Embryonic facial prominence (tissue), 1 donor: ENCODE measurements at regions not wholly inside any gene's neighbourhood (a gene's known extent, or its start where the extent isn't known, plus 50 kb on each side); places are given as distances from the start of the nearest gene placed in this dataset.

ENCODE experiments used
- DNase-seq: peaks from one replicate; pipeline ENCODE4 v3.0.0-alpha.2; 2016; ENCODE audit errors: extremely low spot score

DNA sequence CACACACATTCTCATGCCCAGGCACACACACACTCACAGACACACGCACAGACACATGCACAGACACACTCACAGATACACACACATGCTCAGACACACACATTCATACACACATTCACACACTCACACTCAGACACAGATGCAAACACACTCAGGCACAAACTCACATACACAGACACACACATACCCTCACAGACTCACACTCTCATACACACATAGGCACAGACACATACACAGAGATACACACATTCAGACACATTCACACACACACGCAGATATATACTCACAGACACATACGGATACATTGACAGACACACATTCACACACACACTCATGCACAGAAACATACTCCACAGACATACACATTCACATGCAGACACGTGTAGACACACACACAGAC lies 89.6 kb downstream of the RBFOX3 start:
- DNase-seq, result no peak

DNA sequence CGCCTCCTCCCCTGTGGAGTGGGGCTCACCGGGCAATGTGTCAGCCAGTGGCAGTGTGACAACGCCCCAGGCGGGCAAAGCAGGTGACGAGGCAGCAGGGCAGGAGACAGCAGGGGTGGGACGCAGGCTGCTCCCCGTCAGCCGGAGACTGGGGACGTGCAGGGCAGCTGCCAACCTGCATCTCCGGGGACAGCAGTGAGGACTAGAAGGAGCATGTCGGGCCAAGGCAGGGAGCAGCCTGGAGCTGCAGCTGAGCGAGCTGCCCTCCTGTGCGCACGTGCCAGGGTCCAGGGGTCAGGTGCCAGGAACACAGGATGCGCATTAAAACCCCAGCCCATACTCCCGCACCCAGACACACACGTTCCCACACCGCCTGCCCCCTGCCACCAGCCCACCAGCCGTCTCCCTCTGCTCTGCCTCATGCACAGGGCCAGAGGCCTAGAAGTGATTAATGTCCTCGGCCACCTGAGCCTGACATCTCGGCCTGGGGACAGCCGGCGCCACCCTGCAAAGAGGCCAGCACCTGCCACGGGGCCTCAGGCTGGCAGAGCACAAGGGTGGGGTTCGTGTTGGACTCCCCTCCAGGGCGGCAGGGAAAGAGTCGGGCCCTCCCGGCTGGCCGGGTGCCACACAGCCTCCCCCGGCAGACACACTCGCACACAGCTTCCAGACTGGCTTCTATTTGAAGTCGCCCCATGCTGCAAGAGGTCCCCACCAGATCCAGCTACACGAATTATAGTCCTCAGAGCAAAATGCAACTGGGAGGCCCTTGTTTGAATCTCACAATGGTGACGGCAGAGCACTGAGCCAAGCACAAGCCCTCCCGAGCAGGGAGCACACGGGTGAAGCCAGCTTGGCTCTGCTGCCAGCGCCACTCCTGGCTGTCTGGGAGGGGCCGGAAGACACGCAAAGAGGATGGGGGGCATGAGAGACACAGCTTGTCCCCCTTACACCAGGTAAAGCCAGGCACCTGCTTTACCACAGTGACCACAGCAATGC lies 90.4 kb downstream of the RBFOX3 start:
- DNase-seq, result no peak

DNA sequence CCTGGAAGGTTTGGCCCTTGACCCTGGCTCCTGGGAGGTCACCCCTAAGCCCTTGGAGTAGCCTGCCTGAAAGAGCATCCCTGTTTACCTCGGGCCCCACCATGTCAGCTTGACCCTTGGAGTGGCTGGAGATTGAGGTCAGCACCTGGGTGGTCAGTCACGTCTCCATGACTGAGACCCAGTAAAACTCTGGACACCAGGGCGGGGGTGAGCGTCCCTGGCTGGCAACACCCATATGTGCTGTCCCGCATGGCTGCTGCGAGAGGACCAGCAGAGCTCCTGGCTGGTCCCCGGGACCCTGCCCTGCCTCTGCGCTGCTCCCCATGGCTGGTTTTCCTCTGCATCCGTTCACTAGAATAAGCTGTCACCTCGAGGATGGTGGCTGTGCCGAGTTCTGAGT lies 91.2 kb downstream of the RBFOX3 start:
- DNase-seq, result no peak

DNA sequence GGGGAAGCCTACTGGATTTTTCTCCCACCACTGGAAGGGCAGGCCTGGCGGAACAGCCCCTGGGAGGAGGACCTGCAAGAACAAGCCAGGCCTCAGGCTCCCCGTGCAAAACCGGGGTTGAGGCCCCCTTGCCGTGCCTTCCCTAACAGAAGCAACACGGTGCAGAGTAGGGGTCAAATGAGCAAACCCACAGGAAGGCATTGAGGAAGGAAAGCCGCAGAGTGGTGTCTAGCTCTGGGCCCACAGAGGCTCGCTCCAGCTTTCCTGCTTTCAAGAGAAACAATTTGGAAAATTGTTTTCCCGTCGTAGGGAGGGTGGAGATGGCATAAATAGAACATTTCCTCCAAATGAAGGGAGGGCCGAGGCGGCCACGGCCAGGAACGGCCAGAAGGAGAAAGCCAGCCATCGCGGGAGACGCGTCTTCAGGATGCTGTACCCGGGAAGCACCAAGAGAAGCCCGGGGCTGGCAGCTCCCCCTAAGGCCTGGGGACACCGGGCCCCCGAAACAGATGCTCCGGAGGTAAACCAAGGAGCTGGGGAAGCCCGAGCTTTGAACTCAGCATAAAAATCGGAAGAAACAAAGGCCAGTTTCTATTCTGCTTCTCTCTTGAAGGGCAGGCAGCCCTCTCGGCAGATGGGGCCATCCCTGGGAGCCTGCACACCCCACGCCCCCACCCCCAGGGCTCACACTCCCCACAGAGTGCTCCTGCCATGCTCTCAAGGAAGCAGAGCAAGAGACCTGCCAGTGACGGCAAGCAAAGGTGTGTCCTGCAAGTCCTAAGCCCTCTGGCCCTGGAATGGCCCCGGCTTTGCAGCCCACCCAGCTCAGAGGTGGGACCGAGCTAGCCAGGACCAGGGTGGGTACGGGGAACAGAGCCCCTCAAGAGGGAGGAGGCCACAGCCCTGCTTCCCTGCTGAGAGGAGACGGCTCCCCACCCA lies 92.0 kb downstream of the RBFOX3 start:
- DNase-seq, result no peak

DNA sequence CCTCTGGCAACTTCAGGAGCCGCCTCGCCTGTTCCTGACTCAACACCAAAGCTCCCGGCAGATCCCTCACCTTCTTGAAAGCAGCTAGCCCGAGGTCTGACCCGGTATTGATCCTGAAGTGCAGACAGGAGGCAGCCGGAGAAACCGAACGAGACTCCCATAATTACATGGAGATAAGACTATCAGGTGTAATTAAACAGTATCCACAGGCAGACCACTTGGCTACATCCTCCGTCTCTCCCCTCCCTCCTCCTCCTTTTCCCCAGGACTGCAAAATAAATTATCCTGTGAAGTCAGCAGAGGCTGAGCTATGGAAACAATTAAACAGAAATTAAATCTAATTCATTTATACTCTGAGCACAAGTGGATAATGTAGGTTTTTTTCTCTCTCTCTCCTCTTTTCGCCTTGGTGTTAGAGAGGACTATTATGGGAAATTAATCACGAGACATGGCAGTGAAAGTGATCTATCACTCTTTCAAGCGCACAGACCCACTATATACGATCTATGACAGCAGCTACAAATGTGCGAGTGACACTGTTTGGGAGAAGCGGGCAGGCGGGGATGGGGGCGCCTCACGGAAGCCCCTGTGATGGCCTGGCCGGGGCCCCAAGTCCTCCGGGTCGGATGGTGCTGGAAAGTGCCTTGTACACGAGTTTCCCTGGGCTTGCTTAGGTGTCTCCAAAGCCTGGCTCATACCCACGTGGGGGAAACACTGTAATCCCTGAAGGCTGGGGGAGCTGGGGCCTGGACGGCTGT lies 92.8 kb downstream of the RBFOX3 start:
- DNase-seq, result no peak

DNA sequence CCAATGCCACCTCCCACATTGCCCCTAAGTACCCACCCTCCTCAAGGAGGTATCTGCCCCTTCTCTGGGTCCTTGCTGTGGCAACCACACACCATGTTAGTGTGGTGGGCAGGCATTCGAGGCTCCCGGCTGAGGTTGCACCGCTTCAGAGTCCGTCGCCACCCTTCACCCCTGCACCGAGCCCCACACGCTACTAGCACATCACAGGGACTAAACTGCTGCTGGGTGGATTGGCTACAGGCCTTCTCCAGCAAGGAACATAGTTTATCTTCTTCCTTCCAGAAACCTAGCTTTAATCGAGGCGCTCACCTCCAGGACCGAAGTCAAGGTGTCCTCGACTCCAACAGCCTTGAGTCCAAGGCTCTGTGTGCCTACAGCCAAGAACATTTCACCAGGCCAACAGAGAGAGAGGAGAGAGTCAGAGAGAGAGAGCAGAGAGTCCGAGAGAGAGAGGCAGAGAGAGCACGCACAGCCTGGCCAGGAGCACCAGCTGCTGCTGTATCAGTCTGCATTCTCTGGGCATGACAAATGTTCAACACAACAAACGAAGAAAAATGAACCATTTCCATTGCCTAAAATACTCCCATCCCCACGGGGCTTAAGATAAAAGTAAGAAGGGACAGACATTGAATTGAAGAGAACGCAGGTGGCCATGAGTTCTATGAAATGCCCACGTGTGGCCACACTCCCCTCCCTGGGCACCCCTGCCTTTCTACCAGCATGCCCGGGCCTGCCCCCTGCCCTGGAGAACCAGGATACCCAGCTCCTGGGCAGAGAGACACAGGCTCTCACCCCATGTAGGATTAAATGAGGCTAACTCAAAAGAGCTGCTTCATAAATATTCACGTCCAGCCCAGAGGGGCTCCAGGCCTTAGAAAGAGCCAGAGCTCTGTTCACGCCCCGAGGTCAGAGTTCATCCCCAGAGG lies 94.9 kb downstream of the RBFOX3 start:
- DNase-seq, result no peak

DNA sequence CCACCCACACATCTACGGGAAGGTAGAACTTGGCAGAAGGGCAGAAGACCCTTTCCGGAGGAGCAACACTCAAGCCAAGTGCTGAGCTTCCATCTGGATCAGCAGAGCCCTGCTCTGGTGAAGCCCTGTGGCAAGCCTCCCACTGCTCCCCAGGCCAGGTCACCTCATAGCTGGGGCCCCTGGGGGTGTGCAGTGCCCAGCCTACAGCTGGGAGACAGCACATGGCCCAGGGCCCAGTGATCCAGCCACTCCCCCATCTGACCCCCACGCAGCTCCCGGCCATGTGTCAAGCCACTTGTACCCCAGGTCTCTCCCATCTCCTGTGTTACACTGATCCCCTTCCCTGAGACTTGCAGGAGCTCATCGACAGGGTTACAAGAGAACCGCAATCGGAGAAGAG lies 95.7 kb downstream of the RBFOX3 start:
- DNase-seq, result no peak

DNA sequence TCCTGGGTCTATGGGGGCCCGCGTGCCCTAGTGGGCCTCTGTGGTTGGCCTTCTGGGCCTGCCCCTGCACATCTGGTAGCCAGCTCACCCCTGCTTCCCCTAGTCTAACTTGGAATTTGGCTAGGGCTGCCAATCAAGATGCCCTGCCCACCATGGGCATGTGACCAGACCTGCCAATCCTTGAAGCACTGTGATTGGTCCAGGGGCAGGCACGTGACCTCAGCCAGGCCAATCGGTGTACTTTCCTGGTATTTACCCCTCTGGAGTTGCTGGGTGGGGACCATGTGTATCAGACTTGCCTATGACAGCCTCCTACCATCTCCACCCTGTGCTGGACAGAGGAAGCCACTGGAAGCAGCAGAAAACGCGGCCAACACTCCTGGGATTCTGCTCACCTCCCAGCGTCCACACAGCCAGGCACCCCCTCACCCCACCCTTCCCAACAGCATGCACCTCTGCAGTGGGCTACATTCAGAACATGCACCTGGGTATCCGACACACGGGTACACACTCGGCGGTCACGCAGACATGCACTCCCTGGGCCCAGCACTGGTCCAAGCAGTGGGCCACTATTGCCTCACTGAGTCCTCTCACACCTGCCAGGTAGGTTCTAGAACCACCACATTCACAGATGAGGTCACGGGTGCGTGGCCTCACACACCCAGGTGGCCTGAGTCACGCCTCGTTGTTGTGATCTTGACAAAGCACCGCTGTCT lies 96.9 kb downstream of the RBFOX3 start:
- DNase-seq, result no peak

DNA sequence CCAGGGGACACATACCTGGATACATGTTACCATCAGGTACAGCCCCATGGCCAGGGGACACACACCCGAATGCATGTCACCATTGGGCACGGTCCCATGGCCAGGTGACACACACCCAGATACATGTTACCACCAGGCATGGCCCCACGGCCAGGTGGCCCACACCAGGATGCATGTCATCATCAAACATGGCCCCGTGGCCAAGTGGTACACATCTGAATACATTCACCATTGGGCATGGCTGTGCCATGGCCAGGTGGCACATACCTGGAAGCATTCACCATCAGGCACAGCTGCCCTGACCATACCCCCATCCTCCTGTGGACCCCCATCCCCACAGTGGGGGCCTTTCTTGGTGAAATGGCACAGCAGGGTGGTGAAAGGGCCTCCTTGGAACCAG lies 97.6 kb downstream of the RBFOX3 start:
- no peak for DNase-seq

DNA sequence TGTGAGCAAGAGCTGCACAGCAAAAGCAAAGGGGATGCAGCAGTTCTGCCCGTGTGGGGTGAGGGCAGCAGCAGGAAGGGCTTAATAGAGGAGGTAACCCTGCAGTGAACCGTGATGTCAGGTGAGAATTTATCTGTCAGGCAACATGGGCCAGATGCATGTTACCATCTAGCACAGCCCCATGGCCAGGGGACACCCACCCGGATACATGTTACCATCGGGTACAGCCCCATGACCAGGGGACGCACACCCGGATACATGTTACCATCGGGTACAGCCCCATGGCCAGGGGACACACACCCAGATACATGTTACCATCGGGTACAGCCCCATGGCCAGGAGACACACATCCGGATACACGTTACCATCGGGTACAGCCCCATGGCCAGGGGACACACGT lies 99.4 kb downstream of the RBFOX3 start:
- DNase-seq, result no peak

DNA sequence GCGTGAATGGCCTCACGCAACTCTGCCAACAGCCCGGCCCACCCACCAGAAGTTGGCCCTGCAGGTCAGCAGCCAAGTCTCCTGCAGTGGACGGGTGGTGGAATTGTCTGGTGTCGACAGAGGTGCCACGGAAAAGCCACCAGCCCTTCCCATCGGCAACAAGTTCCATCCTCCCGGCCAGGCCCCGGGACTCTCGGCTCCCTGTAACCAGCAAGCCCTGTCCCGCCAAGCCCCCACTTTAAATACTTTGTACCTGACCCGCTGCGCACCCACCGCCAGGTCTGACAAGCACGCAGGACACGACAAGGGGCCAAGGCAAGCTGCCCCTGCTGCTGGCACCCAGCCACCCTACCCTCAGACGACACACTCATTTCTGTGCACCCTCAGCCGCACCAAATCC lies 100.8 kb downstream of the RBFOX3 start:
- DNase-seq, result no peak

DNA sequence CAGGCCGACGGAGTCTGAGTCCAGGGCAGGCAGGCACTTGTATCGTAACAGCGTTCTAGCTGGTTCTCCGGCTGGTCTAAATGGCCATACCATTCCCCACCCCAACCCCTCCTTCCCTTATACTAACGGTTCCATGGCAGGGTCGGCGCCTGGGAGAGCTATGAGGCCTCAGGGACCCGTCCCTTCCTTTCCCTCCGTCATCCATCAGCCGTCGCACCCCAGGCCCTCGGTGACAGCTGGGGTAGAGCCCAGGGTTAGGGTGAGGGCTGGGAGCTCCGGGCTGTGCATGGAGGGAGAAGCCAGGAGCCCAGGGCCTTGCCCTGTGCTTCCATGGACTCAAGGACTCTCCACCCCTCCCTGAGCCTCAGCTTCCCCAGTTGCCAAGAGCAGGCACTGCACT lies 101.4 kb downstream of the RBFOX3 start:
- DNase-seq, result no peak

DNA sequence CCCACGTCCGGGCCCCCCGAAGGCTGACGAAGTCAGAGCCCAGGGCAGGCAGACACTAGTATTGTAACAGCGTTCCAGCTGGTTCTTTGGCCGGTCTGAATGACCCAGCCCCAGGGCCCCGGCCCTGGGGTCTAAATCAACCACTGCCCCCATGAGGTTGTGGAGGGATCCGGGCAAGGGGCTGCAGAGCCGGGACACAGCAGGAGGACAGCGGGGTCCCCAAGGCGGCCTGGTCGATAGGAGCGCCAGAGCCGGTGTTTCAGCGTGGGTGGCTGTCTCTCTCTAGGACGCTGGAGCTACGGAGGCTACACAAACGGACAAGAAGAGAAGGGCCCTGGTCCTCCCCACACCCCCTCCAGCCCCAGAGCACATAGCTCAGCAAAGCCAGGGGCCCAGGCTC lies 101.8 kb downstream of the RBFOX3 start:
- DNase-seq, result no peak

DNA sequence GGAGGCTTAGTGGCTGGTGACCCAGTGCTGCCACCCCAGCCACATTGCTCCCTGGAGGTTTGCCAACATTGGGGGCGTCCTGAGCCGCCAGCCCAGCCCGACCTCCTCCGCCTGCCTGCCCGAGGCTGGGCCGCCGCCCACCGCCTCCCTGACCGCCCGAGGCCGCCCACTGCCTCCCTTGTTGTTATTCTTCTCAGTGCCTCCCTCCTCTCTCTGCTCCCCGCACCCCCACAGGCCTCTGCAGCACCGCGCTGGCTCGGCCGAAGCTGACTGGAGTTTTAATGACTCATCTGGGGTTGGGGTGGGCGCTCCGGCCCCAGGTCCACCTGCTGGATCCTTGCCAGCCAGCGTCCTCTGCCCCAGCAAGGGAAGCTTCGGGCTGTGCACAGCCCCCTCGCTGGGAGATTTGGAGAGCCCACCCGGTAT lies 102.5 kb downstream of the RBFOX3 start:
- DNase-seq, result no peak

DNA sequence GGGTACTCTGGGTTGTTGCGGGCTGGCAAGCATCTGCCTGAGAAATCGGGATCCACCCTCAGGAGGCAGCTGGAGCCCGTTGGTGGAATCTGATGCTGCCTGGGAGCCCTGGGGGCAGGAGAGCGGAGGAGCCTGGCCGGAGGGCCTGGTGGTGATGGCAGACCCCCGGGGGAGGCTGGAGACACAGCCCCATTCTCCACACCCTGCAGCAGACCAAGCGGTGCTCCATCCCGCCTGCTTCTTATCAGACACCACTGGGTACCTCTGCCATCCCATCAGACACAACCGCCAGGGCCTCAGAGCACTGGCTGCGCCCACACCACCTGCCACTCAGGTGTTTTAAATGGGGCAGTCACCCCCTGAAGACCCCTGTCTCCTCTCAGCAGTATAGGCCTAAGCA lies 103.9 kb downstream of the RBFOX3 start:
- no peak for DNase-seq

DNA sequence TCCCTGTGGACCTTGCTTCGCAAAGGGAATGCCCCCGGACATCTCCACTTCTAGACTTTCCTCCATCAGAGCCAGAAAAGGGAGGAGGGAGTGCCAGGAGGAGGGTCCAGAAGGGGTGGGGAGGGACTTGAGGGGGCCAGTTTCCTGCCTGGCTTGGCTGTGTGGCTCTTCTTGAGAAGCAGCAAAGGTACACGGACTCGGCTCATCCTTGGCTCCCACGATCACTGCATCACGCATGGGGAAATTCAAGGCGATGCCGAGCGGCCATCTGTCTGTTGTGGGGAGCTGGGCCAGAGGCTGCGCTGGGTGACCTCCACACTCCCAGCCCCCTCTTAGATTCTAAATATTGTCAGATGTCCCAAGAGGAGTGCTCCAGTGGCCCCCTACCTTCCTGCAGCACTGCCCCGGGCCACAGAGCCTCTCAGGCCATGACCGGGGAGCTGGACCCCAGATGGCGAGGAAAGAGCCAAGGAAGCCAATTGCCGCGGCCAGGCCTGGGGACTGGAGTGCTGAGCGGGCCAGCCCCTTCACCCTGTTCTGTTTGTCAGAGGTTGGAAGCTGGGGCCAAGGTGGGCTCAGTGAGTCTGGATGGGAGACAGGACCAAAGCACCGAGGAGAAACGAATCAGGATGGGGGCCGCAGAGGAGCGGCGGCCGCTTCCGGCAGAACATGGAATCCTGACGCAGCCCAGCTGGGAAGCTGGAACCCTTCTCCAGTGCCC lies 104.5 kb downstream of the RBFOX3 start:
- no peak for DNase-seq

DNA sequence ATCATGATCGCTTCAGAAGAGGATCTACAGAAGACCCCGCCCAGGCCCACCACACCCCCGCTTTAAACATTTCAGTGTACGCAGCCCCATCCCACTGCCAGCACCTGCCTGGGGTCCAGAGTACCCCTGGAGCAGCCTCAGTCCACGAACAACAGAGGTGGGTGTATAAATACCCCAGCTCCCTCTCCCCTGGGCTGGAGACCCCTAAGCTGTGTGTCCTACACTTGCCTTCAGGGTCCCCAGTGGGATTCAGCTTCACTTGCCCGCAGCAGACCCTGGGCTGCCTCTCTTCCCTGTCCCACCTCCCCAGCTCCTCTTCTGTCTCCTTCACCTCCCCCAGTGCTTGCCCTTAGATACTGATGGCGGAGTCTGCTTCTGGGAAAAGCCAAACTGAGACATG lies 105.7 kb downstream of the RBFOX3 start:
- no peak for DNase-seq

DNA sequence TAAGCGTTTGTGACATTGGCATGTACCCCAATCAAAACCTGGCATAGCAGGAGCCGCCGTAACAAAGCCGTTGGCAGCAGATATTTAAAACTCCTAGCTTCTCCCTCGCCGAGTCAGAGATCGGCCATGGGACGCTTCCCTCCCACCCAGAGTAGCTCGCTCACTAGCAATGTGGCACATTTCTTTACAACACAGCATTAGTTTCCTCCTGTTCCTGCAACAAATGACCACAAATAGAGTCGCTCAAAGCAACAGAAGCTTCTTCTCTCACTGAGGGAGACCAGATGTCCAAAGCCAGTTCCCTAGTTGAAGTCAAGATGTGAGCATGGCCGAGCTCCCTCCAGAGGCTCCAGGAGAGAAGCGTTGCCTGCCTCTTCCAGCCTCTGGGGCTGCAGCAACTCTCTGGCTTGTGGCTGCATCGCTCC lies 106.7 kb downstream of the RBFOX3 start:
- DNase-seq, result no peak

DNA sequence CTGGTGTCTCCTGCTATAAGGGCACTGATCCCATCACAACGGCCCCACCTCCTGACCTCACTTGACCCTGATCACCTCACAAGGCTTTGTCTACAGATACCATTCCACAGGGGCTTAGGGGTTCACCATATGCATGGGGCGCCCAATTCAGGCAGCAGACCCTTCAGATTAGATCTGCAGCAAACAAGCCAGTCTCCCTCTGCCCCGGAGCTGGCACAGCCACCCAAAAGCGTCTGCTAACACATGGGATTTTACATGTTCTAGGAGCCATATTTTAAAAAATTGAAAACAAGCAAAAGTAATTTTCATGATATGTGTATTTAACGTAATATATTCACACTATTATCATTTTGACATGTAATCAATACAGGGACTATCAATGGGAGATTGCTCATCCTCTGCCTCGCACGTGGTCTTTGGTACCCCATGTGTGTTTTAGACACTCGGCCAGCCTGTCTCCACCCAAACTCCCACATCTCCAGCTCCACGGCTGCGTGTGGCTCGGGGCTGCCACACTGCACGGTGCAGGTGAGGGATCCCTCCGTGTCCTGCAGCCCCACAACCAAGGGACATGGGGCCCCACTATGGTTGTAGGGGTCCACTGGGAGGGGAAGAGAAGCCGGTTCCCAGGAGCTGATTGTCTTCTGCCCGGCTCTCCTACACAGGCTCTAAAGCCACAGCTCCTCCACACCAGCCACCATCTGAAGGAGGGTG lies 107.6 kb downstream of the RBFOX3 start:
- DNase-seq, result no peak
